HS-5 (cell line): ENCODE measurements at regions not wholly inside any gene's neighbourhood (a gene's known extent, or its start where the extent isn't known, plus 50 kb on each side); places are given as distances from the start of the nearest gene placed in this dataset.
"Not testable (repeated sequence)": the region's sequence is repeated elsewhere in the genome, so short reads cannot be mapped to it uniquely, and the experiment has no call there.

Source experiments
- DNase-seq: peaks from one replicate; pipeline ENCODE4 v3.0.0-alpha.2; 2012; ENCODE audit warnings: low read depth

DNA sequence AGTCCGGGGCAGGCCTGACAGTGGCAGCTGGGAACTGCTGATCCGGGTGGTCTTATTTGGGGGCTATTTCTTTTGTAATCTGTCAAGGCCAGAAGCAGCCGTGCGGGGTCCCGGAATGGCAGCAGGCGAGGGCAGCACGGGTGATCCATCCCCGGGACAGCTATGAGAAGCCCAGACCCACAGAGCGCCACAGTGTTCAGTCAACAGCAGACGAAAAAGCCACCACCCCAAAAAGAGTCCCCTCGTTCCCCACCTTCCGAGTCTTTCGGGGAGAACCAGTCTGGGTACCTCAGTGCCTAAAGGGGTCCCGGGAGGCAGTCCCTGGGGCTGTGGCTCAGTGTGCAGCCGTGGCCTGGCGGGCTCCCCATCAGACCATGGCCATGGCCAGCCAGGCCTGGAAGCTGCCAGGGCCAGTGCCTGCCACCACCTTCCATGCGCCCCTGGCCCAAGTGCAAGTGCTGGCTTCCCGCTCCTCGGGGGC is 125.1 kb upstream of the KCTD7 start:
- DNase-seq = no peak

- DNase-seq = no peak
Observed at GRCh38 chr7:66504131-66504530, 124.5 kb upstream of the KCTD7 start.

DNA sequence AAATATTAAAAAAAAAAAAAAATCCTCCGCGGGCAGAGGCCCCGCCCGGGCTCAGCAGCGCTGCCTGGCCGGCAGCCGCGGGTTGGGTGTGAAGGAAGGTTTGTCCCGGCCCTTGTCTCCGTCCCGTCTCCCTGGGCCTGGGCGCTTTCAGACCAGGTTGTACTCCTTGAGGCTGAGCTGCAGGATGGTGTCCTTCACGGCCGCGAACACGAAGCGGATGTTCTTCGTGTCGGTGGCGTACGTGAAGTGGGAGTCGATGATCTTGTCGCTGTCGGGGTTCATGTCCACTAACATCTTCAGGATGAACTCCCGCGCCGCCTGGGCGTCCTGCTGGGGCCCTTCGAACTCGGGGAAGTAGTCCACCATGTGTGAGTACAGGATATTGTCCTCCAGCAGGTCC is 123.7 kb upstream of the KCTD7 start:
- DNase-seq = no peak

- DNase-seq = no peak
Observed at GRCh38 chr7:66505531-66506451, 122.9 kb upstream of the KCTD7 start.

DNA sequence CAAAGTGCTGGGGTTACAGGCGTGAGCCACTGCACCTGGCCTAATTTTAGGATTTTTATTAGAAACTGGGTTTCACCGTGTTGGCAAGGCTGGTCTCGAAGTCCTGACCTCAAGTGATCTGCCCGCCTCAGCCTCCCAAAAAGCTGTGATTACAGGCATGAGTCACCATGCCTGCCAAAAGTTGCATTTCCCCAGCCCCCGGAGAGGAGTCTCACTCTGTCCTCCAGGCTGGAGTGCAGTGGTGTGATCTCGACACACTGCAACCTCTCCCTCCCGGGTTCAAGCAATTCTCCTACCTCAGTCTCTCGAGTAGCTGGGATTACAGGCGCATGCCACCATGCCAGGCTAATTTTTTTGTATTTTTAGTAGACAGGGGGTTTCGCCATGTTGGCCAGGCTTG is 122.0 kb upstream of the KCTD7 start:
- DNase-seq = not testable (repeated sequence)

DNA sequence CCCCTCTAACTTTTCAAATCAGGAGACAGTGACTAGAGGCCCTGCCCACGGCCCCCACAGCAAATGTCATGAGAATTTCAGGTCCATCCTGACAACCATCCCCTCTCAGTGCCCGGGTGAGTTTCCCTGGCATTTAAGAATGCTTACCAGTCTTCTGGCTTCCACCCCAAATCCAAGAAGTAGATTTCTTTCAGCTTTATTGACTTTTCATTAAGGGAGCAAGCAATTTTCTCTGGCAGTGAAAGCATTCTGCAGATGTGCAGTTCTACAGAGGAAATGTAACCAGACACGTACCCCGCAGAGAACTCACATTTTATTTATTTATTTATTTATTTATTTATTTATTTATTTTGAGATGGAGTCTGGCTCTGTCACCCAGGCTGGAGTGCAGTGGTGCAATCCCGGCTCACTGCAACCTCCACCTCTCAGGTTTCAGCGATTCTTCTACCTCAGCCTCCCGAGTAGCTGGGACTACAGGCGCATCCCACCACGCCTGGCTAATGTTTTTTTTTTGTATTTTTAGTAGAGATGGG is 120.9 kb upstream of the KCTD7 start:
- no peak for DNase-seq

- no peak for DNase-seq
Observed at GRCh38 chr7:66508431-66508830, 120.2 kb upstream of the KCTD7 start.

- no peak for DNase-seq
Observed at GRCh38 chr7:66514050-66514449, 114.6 kb upstream of the KCTD7 start.

DNA sequence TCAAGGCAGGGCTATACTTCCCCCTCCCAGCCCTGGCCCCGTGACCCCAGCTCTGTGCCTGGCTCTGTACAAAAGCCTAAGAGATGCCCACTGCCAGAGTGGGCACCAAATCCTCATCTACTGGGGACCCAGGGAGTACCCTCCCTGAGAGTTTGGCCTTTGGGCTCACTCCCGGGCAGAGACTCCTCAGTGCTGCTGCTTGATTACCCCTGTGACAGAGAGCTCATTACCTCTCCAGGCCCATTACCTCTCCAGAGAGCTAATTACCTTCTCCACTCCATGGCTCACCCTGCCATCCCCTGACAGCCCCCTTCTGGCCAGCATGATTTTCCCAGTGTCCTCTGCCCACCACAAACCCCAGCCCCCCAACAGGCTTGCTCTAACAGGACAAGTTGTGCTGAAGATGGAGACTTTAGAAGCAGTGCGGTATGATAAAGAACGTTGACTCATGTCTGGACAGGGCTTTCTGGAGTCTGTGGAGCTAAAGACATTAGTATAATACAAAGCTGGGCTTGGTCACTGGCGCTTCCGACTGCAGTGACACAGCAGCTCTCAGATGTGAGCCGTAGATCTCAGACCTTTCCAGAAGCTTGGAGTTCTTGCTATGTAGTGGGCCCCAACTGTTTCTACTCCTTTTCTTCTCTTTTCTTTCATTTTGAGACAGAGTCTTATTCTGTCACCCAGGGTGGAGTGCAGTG is 111.3 kb upstream of the KCTD7 start:
- DNase-seq = no peak

DNA sequence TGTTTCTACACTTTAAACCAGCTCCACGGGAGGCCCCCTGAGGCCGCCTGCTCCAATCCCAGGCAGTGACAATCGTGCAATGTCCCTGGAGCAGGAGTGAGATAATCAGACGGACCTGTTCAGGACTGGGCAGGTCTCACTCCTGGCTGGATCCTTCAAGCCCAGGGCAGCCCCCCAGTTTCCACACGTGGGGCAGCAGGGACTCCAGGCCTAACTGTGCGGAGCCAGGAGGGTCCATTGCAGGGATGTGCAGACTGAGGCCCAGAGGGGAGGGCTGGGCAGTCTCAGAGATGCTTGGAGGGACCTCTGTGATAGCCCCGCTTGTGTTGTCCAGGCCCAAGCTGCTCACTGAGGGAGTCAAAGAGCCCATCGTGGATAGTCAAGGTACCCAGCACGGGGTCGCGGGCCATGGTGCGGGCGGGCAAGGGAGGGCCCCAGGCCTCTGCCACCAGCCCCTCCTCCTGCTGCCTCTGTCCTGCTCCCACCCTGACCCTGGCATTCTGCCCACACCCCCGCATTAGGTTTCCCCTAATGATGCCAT is 110.5 kb upstream of the KCTD7 start:
- no peak for DNase-seq

- no peak for DNase-seq
Observed at GRCh38 chr7:66521675-66522074, 107.0 kb upstream of the KCTD7 start.

- no peak for DNase-seq
Observed at GRCh38 chr7:66522518-66522917, 106.2 kb upstream of the KCTD7 start.

DNA sequence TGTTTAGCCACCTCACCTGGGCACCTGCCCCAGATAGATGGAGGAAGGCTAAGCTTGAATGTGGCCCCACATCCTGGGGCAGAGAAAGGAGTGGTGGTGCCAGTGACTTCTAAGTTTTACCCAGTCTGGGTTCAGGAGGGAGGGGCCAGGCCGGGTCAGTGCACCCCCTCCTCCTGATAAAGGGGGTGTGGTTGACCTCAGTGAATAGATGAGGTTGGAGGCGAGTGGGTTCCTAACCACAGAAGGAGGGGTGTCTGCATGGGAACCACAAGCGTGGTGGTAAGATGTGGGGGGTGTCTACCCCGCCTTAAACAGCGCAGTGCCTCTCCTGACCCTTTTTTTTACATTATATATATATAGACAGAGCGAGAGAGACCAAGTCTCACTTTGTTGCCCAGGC is 105.3 kb upstream of the KCTD7 start:
- no peak for DNase-seq

GRCh38 chr7:66524738-66525137 is 103.9 kb upstream of the KCTD7 start:
- DNase-seq = no peak

DNA sequence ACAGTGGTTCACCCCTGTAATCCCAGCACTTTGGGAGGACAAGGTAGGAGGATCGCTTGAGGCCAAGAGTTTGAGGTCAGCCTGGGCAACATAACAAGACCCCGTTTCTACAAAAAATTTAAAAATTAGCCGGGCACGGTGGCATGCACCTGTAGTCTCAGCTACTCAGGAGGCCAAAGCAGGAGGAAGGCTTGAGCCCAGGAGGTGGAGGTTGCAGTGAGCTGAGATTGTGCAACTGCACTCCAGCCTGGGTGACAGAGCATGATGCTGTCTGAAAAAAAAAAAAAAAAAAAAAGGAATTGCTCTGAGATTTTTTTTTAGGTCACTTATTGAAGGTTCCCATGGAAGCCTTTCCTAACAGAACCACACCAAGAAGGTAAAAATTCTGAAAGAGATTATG is 101.9 kb upstream of the KCTD7 start:
- not testable (repeated sequence) for DNase-seq

DNA sequence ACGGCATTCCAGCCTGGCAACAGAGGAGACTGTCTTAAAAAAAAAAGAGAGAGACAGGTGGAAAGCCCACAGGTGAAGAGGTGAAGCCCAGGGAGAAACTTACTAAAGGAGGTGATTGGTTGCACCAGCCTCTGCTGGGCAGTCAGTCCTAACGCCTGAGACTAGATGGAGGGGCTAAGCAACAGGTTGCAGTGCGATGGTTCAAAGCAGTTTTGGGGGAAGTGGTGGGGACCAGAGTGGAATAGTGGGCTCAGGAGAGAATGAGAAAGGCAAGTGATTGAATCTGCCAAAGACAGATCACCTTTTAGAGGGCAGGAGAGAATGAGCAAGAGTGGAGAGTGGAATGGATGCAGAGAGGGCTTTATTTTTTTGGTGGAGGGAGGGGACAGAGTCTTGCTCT is 100.0 kb upstream of the KCTD7 start:
- DNase-seq = no peak

GRCh38 chr7:66529883-66530610 is 98.6 kb upstream of the KCTD7 start:
- DNase-seq = no peak

DNA sequence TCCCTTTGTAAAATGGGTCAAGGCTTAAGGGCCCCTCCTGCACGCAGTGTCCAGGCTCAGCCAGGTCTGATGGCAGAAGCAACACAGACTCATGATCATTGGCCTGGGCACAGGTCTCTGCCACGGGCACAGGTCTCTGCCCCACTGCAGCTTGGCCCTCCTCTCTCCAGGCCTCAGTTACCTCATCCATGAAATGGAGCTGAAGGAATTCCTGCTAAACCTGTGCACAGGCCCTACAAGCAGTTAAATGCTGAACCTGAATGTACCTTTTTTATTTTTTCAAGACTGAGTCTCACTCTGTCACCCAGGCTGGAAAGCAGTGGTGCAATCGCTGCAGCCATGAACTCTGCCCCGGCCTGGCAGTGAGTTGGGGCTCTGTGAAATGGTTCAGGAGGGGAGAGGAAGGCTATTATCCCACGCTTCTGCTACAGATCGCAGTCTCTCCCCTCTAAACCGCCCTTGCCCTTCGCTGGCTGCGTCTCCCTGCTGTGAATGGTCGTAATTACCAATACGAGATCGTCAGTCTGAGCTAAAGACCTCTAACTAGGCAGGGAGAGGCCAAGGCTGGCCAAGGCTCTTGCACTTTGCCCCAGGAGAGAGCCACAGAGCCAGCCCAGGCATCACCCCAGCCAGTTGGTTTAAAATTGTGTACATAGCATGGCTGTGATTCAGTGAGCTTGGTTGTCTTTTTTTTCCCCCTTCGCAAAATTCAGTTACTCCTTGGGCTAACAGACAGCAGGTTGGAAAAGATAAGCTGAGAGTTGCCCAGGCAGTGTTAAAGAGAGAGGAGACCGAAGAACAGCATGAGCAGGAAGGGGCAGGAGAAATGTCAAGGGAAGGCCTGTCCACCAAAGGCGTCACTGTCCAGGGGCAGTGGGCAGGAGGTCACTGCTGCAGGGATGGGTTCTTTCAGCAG is 93.0 kb upstream of the KCTD7 start:
- no peak for DNase-seq

DNA sequence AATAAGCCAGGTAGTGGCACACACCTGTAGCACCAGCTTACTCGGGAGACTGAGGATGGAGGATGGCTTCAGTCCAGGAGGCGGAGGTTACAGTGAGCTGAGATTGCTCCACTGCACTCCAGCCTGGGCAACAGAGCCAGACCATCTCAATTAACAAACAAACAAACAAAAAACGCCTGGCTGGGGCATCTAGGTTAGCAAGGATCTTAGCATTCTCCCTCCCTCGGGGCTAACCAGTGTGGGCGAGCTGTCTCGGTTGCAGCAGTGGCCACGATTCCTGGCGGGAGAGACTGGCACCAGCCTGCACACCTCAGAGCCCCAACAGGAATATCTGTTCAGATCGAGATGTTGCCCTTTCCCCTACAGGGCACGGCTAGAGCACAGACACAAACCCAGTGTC is 91.3 kb upstream of the KCTD7 start:
- no peak for DNase-seq

DNA sequence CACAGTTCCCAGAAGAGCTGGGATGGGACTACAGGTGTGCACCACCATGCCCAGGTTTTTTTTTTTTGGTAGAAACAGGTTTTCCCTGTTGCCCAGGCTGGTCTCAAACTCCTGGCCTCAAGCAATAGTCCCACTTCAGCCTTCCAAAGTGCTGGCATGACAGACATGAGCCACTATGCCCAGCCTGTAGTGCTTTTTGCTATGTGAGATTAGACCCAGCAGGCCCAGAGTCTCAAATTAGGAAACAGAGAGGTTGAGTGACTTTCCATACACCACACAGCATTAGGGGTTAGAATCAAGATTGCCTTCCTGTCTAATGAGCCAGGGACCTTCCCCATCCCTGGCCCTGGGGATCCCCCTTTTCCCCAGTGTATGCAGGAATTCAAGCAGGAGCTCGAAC is 90.8 kb upstream of the KCTD7 start:
- no peak for DNase-seq

DNA sequence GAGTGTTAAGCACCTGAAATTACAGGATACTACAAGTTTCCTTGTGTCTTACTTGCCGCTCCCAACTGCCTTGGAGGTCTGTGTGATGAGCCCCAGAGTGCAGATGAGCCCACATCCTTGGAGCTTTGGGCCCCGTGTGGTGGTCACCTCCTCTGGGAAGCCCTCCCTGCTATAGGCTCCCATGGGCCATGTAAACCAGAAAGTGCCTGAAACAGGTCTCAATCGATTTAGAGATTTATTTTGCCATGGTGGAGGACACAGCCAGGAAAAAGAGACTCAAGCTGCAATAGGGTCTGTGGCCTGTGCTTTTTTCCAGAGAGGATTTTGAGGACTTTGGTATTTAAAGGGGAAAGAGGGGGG is 89.4 kb upstream of the KCTD7 start:
- DNase-seq = no peak
